ENCODE measurements at regions not wholly inside any gene's neighbourhood (a gene's known extent, or its start where the extent isn't known, plus 50 kb on each side); places are given as distances from the start of the nearest gene placed in this dataset.

GRCh38 chrX:113192418-113192817 lies 351.8 kb upstream of the AMOT start:
- TF ChIP-seq CTCF (IDR thresholded peaks at IDR 0.05) (no peak), POLR2A (IDR thresholded peaks at IDR 0.05) (no peak)

All from right lobe of liver (tissue), 4 donors.